ENCODE measurements at regions not wholly inside any gene's neighbourhood (a gene's known extent, or its start where the extent isn't known, plus 50 kb on each side); places are given as distances from the start of the nearest gene placed in this dataset.

DNA sequence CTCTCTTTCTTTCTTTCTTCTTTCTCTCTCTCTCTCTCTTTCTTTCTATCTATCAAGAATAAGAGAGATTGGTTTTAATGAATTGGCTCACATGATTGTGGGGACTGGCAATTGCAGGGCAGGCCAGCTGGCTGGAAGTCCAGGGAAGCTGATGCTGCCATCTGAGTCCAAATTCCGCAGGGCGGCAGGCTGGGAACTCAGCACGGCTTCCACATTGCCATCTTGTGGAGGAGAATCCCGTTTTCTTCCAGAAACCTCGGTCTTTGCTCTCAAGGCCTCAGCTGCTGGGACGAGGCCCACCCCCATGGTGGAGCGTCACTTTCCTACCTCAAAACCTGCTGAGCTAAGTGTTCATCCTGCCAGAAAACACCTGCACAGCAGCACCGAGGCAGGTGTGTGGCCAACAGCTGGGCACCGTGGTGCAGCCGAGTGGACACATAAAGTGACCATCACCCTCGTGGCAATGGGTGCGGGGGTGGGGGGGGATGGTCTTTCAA is 58.8 kb upstream of the SLCO4A1 start:
- no peak for ATAC-seq

DNA sequence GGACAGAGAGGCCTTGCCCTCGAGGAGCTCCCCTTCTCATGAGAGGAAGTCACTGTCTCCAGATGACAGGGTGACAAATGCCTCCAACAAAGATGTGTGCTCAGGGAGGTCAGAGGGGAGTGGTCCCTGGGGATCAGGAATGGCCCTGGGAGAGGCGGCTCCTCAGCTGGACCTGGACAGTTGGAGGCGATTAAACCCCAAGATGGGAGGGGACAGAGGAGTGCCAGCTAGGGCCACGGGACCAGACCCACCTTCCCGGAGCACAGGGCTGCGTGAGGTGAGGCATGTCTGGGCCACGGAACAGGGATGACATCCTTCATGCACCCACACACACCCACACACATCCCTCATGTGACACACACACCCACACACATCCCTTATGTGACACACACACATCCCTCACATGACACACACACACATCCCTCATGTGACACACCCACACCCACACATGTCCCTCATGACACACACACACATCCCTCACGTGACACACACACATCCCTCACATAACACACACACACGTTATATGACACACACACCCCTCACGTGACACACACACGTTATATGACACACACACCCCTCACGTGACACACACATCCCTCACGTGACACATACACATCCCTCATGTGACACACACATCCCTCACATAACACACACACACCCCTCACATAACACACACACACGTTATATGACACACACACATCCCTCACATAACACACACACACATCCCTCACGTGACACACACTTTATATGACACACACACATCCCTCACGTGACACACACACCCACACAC is 57.4 kb upstream of the SLCO4A1 start:
- ATAC-seq: no peak

DNA sequence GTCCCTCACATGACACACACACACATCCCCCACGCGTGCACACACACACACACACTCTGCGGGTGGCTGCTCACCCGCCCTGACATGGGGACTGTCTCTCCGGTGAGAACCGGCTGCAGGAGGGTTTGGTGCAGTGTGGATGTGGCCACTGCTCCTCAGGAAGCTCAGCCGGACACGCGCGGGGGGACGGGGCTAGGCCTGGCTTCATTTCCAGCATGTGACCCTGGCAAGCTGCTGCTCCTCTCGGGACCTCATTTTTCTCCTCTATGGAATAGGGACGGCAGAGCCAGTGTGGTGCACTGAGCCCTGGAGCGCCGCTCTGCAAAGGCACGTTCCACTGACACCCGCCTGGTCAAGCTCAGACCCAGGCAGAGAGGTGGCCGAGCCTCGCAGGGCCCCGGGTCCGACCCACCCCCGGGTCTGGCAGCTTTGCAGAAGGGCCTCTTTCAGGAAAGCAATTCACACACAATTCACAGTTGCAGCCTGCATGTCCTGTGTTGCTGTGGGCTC is 56.8 kb upstream of the SLCO4A1 start:
- ATAC-seq: no peak

- ATAC-seq: no peak
Observed at GRCh38 chr20:62586799-62587198, 55.5 kb upstream of the SLCO4A1 start.

- ATAC-seq: peak in 1 of 2 donors; percentile 47
Observed at GRCh38 chr20:62587757-62588402, 54.4 kb upstream of the SLCO4A1 start.

DNA sequence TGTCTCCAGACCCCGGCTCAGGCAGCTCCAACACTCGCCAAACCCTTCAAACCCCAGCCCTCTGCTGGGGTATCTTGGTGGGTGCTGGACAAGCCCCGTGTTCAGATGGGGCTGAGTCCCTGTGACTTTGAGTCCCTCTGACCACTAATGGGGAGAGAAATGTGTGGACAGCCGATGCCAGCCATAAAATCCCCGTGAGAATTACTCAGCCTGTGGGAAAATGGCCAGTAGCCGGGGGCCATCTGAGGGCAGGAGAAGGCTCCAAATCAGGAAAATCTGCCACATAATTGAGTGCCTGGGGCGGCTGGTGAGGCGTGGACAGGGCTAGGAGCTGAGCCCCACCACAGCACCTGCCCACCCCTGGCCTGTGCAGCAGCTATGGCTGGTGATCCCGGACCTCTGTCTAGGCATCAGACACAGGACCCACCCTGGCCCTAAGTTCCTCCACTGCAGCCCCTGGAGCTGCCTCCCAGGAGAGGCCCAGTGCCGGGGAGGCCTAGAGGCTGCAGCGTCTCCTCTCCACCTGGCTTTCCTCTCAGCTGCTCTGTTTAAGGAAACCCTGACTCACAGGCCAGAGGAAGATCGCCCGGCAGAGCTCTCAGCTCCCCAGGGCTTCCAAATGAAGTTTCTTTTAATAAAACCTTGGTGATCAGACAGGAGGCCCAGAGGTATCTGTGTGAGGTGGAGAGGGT is 53.7 kb upstream of the SLCO4A1 start:
- no peak for ATAC-seq

- ATAC-seq: no peak
Observed at GRCh38 chr20:62589150-62589498, 53.2 kb upstream of the SLCO4A1 start.

DNA sequence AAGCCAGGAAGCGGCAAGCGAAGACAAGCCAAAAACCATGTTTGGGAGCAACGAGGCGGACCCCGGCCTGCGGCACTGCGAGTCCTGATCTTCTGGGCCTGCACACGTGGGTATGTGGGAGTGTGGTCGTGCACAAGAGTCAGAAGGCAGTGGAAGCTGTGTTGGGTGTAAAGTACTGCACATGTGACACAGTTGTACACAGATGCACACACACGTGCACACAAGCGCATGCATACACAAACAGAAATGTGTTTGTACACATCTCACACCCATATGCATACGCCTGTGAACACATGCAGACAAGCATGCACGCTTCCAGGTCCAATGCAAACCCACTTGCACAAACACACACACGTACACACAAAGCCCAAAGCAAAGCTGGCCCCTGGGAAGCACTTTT is 52.6 kb upstream of the SLCO4A1 start:
- no peak for ATAC-seq

GRCh38 chr20:62590309-62591121 is 51.8 kb upstream of the SLCO4A1 start:
- no peak for ATAC-seq

DNA sequence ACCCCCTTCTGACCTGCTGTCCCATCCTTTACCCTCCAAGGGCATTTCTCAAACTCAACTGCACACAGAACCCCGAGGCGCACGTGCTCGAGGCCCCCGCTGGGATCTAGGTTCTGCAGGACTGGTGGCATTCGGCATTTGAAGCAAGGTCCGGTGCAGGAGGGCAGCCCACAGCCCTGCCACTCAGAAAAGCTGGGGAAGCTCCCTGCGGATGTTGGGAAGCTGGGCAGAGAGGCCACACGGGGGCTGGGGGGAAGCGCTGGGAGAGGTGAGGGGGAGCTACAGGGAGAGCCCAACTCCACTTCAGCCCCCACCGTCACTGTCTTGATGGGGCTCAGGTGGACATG is 51.2 kb upstream of the SLCO4A1 start:
- ATAC-seq: no peak

GRCh38 chr20:62591591-62591990 is 50.7 kb upstream of the SLCO4A1 start:
- no peak for ATAC-seq
